Activated CD4-positive, alpha-beta T cell treated with anti-CD3 and anti-CD28 coated beads, Interleukin-2, amount 50 U/mL, for 1 hour (primary cell): ENCODE measurements at regions not wholly inside any gene's neighbourhood (a gene's known extent, or its start where the extent isn't known, plus 50 kb on each side); places are given as distances from the start of the nearest gene placed in this dataset.

Experiments
- DNase-seq: peaks from one replicate; pipeline ENCODE4 v3.0.0-alpha.2; 2020

GRCh38 chr1:56340977-56341376 is 238.4 kb downstream of the PLPP3 start:
- no peak for DNase-seq

- DNase-seq = no peak
Observed at GRCh38 chr1:56339786-56340465, 239.4 kb downstream of the PLPP3 start.

- no peak for DNase-seq
Observed at GRCh38 chr1:56339093-56339492, 240.3 kb downstream of the PLPP3 start.

- no peak for DNase-seq
Observed at GRCh38 chr1:56336982-56337381, 242.4 kb downstream of the PLPP3 start.

GRCh38 chr1:56335394-56335793 is 244.0 kb downstream of the PLPP3 start:
- DNase-seq = no peak

GRCh38 chr1:56334047-56334446 is 245.3 kb downstream of the PLPP3 start:
- no peak for DNase-seq

GRCh38 chr1:56333461-56333860 is 245.9 kb downstream of the PLPP3 start:
- DNase-seq = no peak

GRCh38 chr1:56331892-56332567 is 247.3 kb downstream of the PLPP3 start:
- no peak for DNase-seq

GRCh38 chr1:56331207-56331891 is 248.0 kb downstream of the PLPP3 start:
- DNase-seq = no peak

- DNase-seq = no peak
Observed at GRCh38 chr1:56330391-56331026, 248.9 kb downstream of the PLPP3 start.

- no peak for DNase-seq
Observed at GRCh38 chr1:56329970-56330369, 249.4 kb downstream of the PLPP3 start.

GRCh38 chr1:56327195-56327594 is 252.2 kb downstream of the PLPP3 start:
- no peak for DNase-seq

- no peak for DNase-seq
Observed at GRCh38 chr1:56326056-56326455, 253.3 kb downstream of the PLPP3 start.

- DNase-seq = no peak
Observed at GRCh38 chr1:56324504-56324903, 254.9 kb downstream of the PLPP3 start.

GRCh38 chr1:56322211-56322610 is 257.2 kb downstream of the PLPP3 start:
- no peak for DNase-seq

GRCh38 chr1:56321150-56321490 is 258.2 kb downstream of the PLPP3 start:
- no peak for DNase-seq

GRCh38 chr1:56320464-56321149 is 258.8 kb downstream of the PLPP3 start:
- DNase-seq = no peak

- DNase-seq = no peak
Observed at GRCh38 chr1:56317722-56318121, 261.6 kb downstream of the PLPP3 start.

GRCh38 chr1:56315293-56315942 is 263.9 kb downstream of the PLPP3 start:
- no peak for DNase-seq

GRCh38 chr1:56313560-56313959 is 265.8 kb downstream of the PLPP3 start:
- DNase-seq = no peak

GRCh38 chr1:56311766-56312165 is 267.6 kb downstream of the PLPP3 start:
- no peak for DNase-seq

- no peak for DNase-seq
Observed at GRCh38 chr1:56310945-56311344, 268.4 kb downstream of the PLPP3 start.

GRCh38 chr1:56309065-56309464 is 270.3 kb downstream of the PLPP3 start:
- DNase-seq = no peak
